Parathyroid adenoma (tissue), 2 donors: ENCODE measurements at regions not wholly inside any gene's neighbourhood (a gene's known extent, or its start where the extent isn't known, plus 50 kb on each side); places are given as distances from the start of the nearest gene placed in this dataset.
"Not testable (repeated sequence)": the region's sequence is repeated elsewhere in the genome, so short reads cannot be mapped to it uniquely, and the experiment has no call there.

Experiments
- H2AFZ ChIP-seq: fragments of 300-600 bp; sonication (generic); one replicate; pipeline ENCODE4 v1.7.0; 2017; ENCODE audit warnings: antibody characterized with exemption, mild to moderate bottlenecking
- H3K27ac ChIP-seq: fragments of 300-600 bp; sonication (generic); one replicate; pipeline ENCODE4 v1.7.0; 2017
- H3K27me3 ChIP-seq: fragments of 300-600 bp; sonication (generic); one replicate; pipeline ENCODE4 v1.7.0; 2017; ENCODE audit warnings: low read length; ENCODE audit not compliant: control insufficient read depth, insufficient read depth
- H3K36me3 ChIP-seq: fragments of 300-600 bp; sonication (generic); one replicate; pipeline ENCODE4 v1.7.0; 2017; ENCODE audit warnings: low read length; ENCODE audit not compliant: control insufficient read depth, insufficient read depth
- H3K4me1 ChIP-seq: fragments of 300-600 bp; sonication (generic); one replicate; pipeline ENCODE4 v1.7.0; 2017; ENCODE audit warnings: control low read depth
- H3K4me2 ChIP-seq: fragments of 300-600 bp; sonication (generic); one replicate; pipeline ENCODE4 v1.7.0; 2017; ENCODE audit warnings: low read length
- H3K4me3 ChIP-seq: fragments of 300-600 bp; sonication (generic); one replicate; pipeline ENCODE4 v1.7.0; 2017; ENCODE audit warnings: low read depth, low read length
- H3K79me2 ChIP-seq: fragments of 300-600 bp; sonication (generic); one replicate; pipeline ENCODE4 v1.7.0; 2017; ENCODE audit warnings: control low read depth
- H3K9ac ChIP-seq: fragments of 300-600 bp; sonication (generic); one replicate; pipeline ENCODE4 v1.7.0; 2017; ENCODE audit warnings: mild to moderate bottlenecking
- H3K9me3 ChIP-seq: fragments of 300-600 bp; sonication (generic); one replicate; pipeline ENCODE4 v1.7.0; 2017; ENCODE audit warnings: low read length; ENCODE audit not compliant: control insufficient read depth
- TF ChIP-seq, protein P1 (sequence below): fragments of 300-600 bp; sonication (generic); IDR thresholded peaks from one replicate; pipeline ENCODE4 v1.7.0; 2017; ENCODE audit warnings: antibody characterized with exemption, mild to moderate bottlenecking
- donor health status: primary hyperparathyroidism.

DNA sequence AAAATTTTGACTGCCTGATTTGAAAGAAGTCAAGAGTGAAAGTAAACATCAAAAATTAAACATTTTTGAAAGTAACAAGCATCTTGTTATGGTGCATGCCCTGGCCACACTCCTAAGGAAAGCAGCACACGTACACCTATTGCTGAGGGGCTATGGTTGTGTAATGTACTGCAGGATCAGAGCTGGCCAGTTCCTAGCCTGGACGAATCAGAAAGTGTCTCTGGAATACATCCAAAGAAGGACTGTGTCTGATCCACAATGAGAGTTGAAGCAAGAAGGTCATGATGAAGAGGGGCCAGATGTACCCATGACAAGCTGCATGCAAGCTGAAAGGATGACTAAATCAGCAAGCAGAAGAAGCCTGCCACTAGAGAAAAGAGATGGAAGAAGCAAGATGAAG lies 618.2 kb downstream of the TLE1 start:
- no peak overlapping the region for H3K4me2 ChIP-seq
- H3K36me3 ChIP-seq, result no peaks in the 10 kb centered on the region
- TF ChIP-seq, protein P1, sequence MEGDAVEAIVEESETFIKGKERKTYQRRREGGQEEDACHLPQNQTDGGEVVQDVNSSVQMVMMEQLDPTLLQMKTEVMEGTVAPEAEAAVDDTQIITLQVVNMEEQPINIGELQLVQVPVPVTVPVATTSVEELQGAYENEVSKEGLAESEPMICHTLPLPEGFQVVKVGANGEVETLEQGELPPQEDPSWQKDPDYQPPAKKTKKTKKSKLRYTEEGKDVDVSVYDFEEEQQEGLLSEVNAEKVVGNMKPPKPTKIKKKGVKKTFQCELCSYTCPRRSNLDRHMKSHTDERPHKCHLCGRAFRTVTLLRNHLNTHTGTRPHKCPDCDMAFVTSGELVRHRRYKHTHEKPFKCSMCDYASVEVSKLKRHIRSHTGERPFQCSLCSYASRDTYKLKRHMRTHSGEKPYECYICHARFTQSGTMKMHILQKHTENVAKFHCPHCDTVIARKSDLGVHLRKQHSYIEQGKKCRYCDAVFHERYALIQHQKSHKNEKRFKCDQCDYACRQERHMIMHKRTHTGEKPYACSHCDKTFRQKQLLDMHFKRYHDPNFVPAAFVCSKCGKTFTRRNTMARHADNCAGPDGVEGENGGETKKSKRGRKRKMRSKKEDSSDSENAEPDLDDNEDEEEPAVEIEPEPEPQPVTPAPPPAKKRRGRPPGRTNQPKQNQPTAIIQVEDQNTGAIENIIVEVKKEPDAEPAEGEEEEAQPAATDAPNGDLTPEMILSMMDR, result no peak
- no peak overlapping the region for H2AFZ ChIP-seq
- no peaks in the 10 kb centered on the region for H3K79me2 ChIP-seq
- H3K27me3 ChIP-seq, result no peaks in the 10 kb centered on the region
- H3K9me3 ChIP-seq, result no peaks in the 10 kb centered on the region
- no peak overlapping the region for H3K9ac ChIP-seq
- H3K4me3 ChIP-seq, result no peak overlapping the region
- H3K27ac ChIP-seq, result no peak overlapping the region
- H3K4me1 ChIP-seq, result no peaks in the 10 kb centered on the region

DNA sequence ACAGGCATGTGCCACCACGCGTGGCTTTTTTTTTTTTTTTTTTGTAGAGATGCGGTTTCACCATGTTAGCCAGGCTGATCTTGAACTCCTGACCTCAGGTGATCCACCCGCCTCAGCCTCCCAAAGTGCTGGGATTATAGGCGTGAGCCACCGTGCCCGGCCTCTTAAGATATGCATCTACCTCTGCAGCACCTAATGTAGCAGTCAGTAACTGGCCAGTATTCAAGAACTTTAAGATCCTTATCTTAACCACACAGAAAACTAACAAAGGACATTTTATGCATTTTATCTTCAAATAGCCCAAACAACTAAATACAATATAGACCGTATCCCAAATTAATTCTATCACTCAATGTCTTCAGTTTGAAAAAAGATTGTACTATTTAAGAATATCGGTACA lies 618.7 kb downstream of the TLE1 start:
- no peak overlapping the region for H2AFZ ChIP-seq
- no peak overlapping the region for H3K9ac ChIP-seq
- no peaks in the 10 kb centered on the region for H3K27me3 ChIP-seq
- H3K4me3 ChIP-seq, result no peak overlapping the region
- no peaks in the 10 kb centered on the region for H3K36me3 ChIP-seq
- no peaks in the 10 kb centered on the region for H3K79me2 ChIP-seq
- no peak overlapping the region for H3K27ac ChIP-seq
- TF ChIP-seq, protein P1, result no peak
- H3K4me2 ChIP-seq, result no peak overlapping the region
- no peaks in the 10 kb centered on the region for H3K4me1 ChIP-seq
- H3K9me3 ChIP-seq, result no peaks in the 10 kb centered on the region

DNA sequence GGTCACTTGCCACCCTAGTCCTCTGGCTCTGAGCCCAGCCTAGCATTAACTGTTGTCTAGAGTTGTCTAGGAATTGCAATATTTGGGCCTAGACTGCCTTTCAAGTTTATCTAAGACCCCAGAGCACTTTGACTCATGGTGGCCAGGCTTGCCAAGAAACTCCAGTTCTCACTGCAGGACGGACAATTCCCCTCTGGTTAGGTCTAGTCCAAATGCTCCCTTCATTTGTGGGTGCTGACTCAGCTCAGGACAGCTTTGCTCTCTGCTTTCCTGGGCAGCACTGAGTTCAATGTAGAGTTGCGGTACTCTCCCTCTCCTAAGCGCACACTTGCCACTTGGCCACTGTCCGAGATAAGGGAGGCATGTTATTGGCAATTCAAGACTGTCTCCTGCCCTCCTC lies 619.4 kb downstream of the TLE1 start:
- TF ChIP-seq, protein P1, result no peak
- H3K36me3 ChIP-seq, result no peaks in the 10 kb centered on the region
- no peak overlapping the region for H3K9ac ChIP-seq
- no peaks in the 10 kb centered on the region for H3K79me2 ChIP-seq
- no peaks in the 10 kb centered on the region for H3K9me3 ChIP-seq
- H3K4me2 ChIP-seq, result no peak overlapping the region
- H3K27ac ChIP-seq, result no peak overlapping the region
- H3K4me3 ChIP-seq, result no peak overlapping the region
- H3K4me1 ChIP-seq, result no peaks in the 10 kb centered on the region
- no peaks in the 10 kb centered on the region for H3K27me3 ChIP-seq
- no peak overlapping the region for H2AFZ ChIP-seq

DNA sequence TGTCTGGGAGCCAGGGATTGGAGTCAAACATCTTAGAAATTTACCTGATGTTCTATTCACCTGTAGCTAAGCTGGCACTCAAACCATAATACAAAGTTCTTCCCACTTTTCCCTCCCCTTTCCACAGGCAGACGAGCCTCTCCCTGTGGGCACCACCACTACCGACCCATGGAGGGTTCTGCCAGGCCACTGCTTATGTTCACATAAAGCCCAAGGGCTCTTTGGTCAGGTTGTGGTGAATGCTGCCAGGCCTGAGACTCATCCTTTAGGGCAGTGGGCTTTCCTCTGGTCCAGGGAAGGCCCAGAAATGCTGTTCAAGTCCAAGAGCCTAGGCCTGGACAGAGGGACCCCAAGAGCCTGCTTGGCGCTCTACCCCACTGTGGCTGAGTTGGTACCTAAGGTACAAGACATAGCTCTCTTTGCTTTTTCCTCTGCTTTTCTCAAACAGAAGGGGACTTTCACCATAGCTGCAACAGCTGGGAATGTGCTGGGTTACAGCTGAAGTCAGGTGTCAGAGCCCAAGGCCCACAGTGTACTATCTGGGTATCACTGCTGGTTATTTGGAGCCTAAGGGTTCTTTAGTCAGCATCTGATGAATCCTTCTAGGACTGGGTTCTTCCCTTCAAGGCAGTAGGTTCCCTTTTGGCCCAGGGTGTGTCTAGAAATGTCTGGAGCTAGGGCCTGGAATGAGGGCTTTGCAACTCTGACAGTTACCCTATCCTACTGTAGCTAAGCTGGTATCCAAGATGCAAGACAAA lies 620.1 kb downstream of the TLE1 start:
- H3K27me3 ChIP-seq, result no peaks in the 10 kb centered on the region
- H3K4me2 ChIP-seq, result no peak overlapping the region
- H3K27ac ChIP-seq, result no peak overlapping the region
- no peaks in the 10 kb centered on the region for H3K36me3 ChIP-seq
- no peak overlapping the region for H3K4me3 ChIP-seq
- H2AFZ ChIP-seq, result no peak overlapping the region
- no peaks in the 10 kb centered on the region for H3K4me1 ChIP-seq
- no peaks in the 10 kb centered on the region for H3K79me2 ChIP-seq
- H3K9ac ChIP-seq, result no peak overlapping the region
- TF ChIP-seq, protein P1, result no peak
- no peaks in the 10 kb centered on the region for H3K9me3 ChIP-seq

DNA sequence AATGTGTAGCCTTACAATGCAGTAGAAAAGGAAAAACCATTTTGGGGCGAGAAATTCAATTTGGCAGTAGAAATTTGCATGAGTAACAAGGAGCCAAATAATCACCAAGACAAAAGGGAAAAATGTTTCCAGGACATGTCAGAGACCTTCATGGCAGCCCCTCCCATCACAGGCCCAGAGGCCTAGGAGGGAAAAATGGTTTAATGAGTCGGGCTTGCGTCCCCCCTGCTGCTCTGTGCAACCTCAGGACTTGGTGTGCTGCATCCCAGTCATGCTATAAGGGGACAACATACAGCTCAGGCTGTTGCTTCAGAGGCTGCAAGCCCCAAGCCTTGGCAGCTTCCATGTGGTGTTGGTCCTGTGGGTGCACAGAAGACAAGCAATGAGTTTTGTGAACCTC lies 626.4 kb downstream of the TLE1 start:
- H3K27me3 ChIP-seq, H3K79me2 ChIP-seq, H3K9me3 ChIP-seq, H3K4me3 ChIP-seq, H3K36me3 ChIP-seq, H3K4me2 ChIP-seq, H3K27ac ChIP-seq, H3K9ac ChIP-seq, H3K4me1 ChIP-seq, H2AFZ ChIP-seq: not testable (repeated sequence)
